Glomerular endothelial cell (primary cell): ENCODE measurements at regions not wholly inside any gene's neighbourhood (a gene's known extent, or its start where the extent isn't known, plus 50 kb on each side); places are given as distances from the start of the nearest gene placed in this dataset.
"Not testable (repeated sequence)": the region's sequence is repeated elsewhere in the genome, so short reads cannot be mapped to it uniquely, and the experiment has no call there.

ENCODE experiments used
- DNase-seq: peaks from one replicate; pipeline ENCODE4 v3.0.0-alpha.2; 2011; ENCODE audit warnings: low read depth, low spot score; ENCODE audit errors: extremely low read depth

DNA sequence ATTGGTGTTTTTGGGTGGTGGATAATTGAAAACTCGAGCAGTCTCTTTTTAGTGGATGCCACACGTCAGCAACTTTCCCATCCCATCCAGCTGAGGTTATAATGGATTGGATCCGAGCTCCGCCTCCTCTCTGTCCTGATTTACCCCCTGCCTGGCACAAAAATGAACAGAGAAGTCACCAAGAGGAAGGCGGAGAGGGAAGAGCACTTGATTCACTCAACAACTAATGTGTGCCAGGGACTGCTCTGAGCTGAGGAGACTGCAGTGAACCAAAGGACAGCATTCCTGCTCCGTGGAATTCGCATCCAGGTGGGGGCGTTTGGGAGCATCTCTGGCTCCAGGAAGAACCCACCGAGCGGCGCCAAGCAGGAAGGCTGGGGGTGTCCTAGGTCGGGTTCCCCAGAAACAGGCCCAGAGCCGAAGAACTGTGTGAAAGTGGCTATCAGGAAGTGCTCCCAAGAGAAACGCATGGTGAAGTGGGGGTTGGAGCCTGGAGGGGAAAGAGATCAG lies 95.8 kb upstream of the NAA20 start:
- DNase-seq: no peak

DNA sequence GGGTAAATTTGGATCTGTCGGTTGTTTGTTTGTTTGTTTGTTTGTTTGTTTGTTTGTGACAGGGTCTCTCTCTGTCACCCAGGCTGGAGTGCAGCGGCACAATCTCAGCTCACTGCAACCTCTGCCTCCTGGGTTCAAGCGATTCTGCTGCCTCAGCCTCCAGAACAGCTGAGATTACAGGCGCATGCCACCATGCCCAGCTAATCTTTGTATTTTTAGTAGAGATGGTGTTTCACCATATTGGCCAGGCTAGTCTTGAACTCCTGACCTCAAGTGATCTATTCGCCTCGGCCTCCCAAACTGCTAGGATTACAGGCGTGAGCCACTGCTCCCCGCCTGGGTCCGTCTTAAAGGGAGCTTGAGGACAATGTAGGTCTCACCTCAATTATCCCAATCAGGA lies 95.3 kb upstream of the NAA20 start:
- not testable (repeated sequence) for DNase-seq

DNA sequence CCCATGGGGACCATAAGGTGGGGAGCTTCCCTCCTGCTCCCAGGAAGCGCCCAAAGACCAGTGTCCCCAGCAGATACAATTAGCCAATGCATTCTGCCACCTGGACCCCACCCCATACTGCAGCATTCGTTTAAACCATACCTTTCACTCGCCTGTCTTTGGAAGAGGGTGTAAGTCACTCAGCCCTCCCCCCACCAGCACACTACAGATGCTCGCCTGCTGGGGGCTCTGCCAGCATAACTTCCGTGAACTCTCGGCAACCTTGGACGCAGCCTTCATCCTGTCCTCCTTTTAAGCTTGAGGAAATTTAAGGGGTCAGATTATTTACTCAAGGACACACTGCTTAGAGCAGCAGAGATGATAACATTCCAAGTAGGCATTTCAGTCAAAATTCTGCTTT lies 94.4 kb upstream of the NAA20 start:
- DNase-seq: no peak

DNA sequence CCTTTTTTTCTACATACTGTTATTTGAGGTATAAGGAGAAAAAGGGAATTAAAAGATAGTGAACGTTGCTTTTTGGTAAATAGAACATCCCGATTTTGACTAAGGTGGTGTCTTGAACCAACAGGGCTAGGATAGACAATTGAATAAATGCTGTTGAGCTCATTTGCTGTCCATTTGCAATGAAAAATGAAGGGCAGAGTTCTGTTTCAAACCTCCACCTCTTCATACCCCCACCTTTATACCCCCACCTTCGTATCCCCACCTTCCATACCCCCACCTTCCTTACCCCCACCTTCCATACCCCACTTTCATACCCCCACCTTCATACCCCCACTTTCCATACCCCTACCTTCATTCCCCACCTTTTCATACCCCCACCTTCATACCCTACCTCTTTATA lies 93.4 kb upstream of the NAA20 start:
- DNase-seq: no peak

DNA sequence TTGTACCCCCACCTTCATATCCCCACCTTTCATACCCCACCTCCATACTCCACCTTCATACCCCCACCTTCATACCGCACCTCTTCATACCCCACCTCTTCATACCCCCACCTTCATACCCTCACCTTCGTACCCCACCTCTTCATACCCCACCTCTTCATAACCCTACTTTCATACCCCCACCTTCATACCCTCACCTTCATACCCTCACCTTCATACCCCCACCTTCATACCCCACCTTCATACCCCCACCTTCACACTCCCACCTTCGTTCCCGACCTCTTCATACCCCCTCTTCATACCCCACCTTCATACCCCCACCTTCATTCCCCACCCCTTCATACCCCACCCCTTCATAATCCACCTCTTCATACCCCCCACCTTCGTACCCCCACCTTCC lies 92.9 kb upstream of the NAA20 start:
- DNase-seq: no peak

DNA sequence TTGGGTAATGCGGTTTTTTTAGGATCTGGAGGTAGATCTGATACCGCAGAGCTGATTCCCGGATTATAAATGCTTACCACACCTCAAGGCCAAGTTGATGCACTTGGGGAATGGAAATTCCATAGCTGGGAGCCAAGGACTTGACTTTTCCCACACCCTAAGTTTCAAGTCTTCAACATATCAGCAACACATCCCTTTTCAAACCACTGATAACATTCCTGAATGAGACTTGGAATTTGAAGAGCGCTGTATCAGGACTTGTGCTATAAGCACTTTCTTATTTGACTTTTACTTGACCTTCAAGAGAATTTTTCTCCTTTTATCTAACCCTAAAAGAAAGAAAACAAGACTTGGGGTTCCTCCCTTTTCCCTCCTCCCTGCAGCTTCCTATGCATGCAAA lies 90.6 kb upstream of the NAA20 start:
- no peak for DNase-seq

DNA sequence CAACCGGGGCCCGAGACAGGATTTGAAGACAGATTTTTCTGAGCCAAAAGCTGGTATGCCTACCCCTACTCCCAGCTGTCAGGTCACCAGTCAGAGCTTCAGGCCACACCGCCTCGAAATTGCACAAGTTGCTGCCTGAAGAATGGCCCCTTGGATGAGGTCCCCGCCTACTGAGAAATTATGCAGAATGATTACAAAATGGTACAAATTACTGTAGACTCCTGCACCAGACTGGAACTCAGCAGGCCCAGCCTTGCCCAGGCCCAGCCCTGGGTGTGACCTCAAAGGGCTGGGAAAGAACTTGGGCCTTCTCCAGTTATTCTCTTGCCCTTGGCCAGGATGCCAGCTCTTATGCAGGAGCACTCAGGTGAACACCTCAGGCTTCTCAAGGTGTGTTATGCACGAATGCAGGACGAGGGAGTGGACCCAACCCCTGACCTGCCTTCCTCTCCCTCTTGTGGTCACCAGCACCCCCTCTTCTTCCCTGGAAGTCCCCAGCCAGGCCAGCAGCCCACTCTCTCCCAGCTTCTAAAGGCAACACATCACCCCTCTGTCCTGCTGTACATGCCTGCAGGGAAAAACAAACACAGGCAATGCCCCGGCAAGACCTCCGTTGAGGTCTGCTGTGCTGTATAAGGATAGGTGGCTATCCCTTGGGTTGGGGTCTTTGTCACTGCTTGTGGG lies 88.7 kb upstream of the NAA20 start:
- no peak for DNase-seq

DNA sequence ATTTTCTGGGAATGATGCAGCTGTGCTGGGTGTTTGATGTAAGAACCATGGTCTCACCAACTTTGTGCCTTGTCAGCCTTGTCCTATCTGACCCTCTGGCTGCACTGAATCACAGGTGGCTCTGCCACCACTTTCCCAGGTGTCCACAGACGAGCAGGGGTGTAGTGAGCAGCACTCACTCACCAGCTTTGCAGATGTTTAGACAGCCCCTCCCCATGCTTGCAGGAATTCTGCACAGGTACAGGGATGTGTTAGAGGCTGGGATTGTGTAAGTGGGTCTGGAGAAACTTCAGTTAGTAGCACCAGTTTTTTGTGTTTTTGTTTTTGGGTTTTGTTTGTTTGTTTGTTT lies 88.2 kb upstream of the NAA20 start:
- no peak for DNase-seq

DNA sequence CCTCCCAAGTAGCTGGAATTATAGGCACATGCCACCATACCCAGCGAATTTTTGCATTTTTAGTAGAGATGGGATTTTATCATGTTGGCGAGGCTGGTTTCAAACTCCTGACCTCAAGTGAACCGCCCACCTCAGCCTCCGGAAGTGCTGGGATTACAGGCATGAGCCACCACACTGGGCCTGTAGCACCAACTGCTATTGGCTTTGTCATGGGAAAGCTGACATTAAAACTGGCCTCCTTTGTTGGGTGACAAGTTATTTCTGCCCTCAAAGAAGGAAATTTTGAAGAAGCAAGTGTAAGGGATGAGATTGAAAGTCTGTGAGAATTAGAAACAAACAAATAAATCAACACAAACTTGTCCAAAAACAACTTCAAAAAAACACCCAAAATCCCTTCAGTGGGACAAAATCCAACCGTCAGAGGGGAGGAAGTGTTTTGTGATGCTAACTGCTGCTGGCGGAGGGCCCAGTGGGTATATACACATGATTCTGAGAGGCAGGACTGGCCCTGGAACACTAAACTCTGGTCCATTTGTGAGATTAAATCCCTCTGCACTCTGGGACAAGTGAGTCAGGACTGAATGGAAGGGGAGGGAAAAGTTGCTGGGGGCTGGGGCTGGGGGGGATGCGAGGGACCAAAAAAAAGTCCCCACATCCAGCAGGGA lies 87.5 kb upstream of the NAA20 start:
- DNase-seq: no peak

DNA sequence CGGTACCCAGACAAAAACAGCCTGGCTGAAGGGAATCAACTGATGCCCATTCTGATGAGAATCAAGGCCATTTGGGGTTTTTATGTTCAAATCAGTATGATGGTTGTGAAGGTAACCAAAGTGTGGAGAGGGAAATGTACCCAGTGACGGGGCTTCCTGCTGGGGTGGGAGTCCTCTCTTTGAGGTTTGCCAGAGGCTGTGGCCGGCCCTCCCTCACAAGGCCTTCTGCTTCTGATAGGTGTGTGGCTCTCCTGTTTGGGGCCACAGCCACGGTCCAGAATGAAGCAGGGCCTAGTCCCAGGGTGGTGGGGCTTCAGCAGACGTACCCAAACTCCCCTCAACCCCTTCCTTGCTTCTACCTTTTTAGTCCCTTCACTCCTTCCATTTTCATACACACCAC lies 86.7 kb upstream of the NAA20 start:
- no peak for DNase-seq

DNA sequence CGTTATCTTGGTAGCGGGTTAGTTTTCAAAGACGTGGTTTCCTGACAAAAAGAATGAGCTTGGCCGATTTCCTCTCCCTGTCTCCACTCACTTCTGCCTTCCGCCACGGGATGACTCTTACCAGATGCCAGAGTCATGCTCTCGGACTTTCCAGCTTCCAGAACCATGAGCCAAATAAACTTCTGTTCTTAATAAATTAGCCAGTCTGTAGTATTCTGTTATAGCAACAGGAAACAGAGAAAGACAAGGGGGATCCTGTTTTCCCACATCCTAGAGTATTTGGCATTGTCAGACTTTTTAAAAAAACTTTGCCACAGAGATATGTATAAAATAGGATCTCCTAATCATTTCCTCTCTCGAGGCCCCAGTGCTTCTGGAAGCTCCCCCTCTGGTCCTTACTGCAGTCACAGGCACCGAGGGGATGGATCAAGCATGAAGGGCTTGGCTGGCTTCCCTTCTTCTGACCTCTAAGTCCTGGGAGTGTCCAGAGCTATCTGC lies 84.9 kb upstream of the NAA20 start:
- DNase-seq: peak; percentile 95

DNA sequence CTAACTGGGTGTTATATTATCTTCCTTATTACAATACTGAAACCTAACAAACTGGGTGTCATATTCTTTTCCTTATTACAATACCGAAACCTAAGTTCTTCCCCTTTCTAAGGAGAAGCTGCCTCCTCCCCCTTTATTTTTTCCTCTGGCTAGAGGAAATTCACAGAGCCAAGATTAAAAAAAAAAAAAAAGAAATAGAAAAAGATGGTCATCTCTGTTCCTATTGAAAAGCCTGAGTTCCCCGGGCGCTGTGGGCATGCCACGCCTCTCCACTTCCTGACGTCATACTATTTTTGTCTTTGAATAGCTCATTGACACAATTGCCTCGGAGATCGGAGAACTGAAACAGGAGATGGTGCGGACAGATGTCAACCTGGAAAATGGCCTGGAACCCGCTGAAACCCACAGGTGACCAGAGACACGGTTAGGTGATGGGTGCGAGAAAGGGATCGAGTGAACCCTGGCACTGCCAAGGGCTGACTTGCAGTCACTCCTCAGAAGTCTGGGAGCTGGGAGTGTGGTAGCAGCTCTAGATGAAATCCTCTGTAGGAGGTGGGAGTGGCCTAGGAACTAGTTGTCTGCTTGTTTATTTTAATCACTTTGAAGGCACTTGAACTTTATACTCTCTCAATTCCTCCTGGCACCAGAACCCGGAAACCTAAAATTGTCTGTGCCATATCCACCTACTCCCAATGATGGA lies 82.2 kb upstream of the NAA20 start:
- peak; percentile 51 for DNase-seq

DNA sequence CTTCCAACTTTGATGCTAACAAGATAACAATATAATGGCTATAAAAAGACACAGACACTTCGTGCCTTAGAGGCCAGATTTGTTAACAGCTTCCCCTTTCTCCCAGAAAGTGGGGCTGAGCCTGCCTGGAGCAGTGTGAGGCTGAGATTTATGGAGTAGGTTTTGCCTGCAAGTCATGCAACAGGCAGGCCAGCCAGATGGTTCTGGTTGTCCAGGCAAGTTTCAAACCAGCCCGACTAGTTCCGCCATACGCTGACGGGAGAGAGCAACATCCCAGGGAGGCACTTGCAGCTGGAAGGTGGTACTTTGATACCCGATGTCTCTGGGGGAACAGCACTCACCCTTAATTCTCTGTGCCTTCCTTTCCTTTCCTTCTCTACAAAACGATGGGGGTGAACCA lies 81.3 kb upstream of the NAA20 start:
- DNase-seq: no peak

DNA sequence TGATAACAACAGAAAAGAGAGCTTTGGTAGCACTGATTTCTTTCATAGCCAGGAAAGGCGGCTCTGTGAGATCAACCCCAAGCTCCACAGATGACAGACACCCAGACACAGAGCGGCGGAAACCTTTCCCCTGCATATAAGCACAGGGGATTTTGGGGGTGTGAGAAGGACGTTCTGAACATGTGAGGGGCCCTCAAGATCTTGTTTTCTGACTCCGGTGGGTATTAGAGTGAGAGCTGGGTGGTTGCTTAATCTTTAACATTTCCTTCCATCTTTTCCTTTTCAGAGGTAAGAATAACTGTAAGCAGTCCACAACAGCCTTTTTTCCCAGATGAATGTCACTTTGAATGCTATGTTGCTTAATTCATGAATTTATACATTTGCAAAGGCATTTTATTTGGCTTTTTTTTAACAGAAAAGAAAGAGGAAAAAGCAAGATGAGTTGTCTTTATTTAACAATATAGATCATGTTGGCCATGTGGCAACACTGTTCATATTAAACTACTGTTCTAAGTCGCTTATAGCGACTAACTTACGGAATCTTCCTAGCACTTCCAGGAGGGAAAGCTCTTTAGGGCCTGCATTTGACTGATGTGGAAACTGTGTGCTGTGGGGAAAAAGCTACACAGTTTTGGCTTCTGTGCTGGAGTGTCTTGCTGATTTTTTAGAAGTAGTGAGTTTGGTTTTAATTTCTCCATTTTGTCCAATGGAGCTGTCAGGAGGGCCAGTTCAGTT lies 80.5 kb upstream of the NAA20 start:
- DNase-seq: no peak

DNA sequence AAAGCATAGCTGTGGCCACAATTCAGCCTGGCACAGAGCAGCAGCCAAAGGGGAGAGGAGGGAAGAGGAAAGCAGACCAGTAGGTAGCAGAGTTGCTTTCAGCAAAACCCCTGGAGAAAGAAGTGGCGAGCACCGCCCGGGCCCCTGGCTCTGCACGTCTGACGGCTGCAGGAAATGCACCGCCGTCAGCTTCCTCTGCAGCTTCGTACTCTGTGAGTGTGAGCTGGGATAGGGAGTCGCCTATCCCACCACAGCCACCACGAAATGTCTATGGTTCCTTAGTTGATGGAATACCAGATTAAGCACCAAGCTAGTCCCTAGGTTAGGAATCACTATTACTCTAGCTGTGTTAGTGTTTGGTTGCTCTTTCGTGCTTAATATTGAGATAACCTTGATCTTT lies 79.9 kb upstream of the NAA20 start:
- no peak for DNase-seq

DNA sequence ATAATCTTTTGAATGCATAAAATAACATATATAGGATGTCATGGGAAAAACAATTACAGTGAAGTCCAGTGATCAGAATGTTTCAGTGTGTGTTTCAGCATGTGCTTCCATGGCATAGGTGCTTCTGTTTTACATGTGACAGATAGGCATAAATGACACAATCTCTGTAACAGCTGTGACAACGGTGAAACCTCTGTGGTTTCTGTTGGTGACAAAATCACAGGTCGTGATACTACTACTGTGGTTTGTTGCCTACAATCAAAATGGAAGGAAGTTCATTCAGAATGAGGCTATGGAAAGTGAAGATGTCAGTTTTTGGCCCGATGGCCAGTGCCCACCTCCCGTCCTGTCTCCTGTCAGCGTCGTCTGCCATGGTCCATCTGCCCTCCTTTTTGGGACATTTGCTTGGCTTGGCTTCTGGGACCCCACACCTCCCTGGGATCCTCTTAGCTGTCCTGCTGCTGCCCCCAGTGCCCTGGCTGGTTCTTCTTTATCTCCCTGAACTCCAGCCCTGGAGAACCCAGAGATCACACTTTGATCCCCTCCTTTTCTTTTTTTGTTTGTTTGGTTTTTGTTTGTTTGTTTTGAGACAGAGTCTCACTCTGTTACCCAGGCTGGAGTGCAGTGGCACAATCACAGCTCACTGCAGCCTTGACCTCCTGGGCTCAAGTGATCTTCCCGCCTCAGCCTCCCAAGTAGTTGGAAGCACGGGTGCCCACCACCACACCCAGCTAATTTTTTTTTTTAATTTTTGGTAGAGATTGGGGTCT lies 79.3 kb upstream of the NAA20 start:
- DNase-seq: no peak

DNA sequence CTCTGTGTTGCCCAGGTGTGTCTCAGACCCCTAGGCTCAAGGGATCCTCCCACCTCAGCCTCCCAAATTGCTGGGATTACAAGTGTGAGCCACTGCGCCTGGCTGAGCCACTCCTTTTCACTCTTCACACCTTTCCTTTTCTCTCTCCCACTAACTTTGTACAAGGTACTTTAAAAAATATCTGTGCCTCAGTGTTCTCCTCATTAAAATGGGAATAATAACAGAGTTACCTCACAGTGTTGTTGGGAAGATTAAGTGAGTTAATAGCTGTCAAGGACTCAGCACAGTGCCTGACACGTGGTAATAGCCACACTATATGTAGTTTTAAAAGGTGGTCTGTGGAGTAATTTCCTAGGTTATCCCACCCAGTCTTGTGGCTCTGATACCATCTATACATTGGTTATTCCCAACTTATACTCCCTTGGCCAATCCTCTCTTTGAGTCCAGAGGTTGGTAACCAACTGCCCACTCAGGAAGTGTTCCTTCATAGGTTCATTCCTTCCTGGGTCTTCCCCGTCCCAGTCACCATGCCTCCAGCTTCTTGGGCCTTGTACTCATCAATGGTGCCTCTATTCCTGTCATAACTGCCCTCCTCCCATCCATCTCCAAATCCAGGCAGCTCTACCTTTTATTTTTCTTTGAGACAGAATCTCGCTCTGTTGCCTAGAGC lies 78.6 kb upstream of the NAA20 start:
- no peak for DNase-seq

DNA sequence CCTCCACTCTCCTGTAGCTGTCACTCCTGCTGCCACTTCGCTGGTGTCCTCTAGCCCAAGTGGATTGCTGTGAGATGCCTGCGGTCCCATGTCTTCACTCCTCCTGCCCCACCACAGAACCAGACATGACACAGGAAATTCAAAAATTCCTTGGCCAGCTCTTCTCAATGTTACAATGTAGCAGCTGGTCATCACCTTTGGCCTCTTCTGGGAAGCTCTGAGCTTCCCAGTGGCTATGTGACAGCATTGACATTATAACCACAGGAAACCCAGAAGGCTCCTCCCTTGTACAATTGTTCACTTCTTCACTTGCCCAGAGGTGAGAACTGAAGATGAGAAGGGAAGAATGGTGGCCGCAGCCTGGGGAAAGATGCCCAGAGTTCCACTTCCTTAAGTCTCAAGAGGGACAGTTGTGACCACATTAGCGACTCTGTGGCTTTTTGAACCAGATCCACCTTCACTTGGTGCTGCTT lies 76.1 kb upstream of the NAA20 start:
- DNase-seq: no peak

DNA sequence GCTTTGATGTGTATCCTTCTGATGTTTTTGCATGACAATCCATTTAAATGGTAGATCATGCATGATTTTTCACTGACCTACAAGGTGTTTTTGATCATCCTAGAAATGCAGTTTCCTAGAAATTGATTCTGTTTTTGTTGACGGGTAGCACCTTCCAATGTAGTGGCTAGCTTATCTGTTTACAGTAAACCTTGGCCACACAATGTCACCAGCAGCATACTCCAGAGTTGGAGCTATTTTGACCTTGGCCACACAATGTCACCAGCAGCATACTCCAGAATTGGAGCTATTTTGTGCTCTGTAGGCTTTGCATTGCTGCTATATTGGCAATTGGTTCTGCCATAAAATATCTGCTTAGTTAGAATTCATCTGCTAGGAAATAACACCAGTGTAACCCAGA lies 74.6 kb upstream of the NAA20 start:
- DNase-seq: no peak

DNA sequence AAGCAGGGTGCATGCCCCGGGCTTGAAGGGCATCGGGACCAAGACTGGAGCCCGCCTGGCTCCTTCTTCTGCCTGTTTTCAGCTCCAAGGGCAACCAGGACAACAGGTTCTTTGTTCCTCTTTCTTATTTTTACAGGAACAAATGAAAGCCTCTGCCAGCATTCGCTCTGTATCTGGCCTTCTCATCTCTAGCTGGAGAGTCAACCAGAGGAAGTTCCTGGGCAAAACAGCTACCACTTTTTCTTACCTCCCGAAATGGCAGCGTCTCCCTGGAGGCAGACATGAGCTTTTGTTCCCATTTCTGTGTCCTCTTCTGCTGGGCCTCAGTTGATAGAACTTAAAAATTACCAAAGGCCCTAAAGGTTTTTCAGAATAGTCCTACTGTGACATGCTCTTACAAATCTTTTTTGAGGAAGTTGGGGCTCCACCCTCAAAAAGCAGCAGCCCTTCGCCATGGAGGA lies 74.1 kb upstream of the NAA20 start:
- DNase-seq: no peak
